Mesodermal cell (in vitro differentiated cells): ENCODE measurements at regions not wholly inside any gene's neighbourhood (a gene's known extent, or its start where the extent isn't known, plus 50 kb on each side); places are given as distances from the start of the nearest gene placed in this dataset.
A peak's percentile ranks its signal among the peaks of the same experiment; 100 is the strongest.
"Not testable (repeated sequence)": the region's sequence is repeated elsewhere in the genome, so short reads cannot be mapped to it uniquely, and the experiment has no call there.

Source experiments
- H3K27ac ChIP-seq: 2 replicates; pipeline ENCODE4 v1.7.0; 2013; ENCODE audit warnings: mild to moderate bottlenecking, low read depth, low read length, moderate library complexity; ENCODE audit not compliant: severe bottlenecking
- H3K36me3 ChIP-seq: 2 replicates; pipeline ENCODE4 v1.7.1; 2013; ENCODE audit warnings: mild to moderate bottlenecking, low read length, moderate library complexity; ENCODE audit not compliant: control insufficient read depth, insufficient read depth
- H3K4me1 ChIP-seq: one replicate; pipeline ENCODE4 v1.7.1; 2013; ENCODE audit warnings: mild to moderate bottlenecking, low read length; ENCODE audit not compliant: insufficient read depth, control insufficient read depth, poor library complexity, severe bottlenecking
- H3K4me3 ChIP-seq: 2 replicates; pipeline ENCODE4 v1.7.0; 2013; ENCODE audit warnings: low read length, control low read depth, mild to moderate bottlenecking; ENCODE audit not compliant: insufficient read depth, poor library complexity, severe bottlenecking; ENCODE audit errors: extremely low read depth
- H3K9me3 ChIP-seq: 2 replicates; pipeline ENCODE4 v1.7.1; 2013; ENCODE audit warnings: mild to moderate bottlenecking, low read length, moderate library complexity; ENCODE audit not compliant: control insufficient read depth
- WGBS, 2 experiments: methylation state at CpG; one replicate each; pipeline ENCODE4 v1.1.5; 2013; ENCODE audit warnings: missing lambda C conversion rate in 2 of 2; ENCODE audit not compliant: insufficient coverage in 2 of 2; 5-methylcytosine and 5-hydroxymethylcytosine counted together

- WGBS, 2 experiments = 79 to 88% methylated on average over 1 to 3 of the region's 3 CpGs
- Histone ChIP-seq H3K9me3 (no peaks in the 10 kb centered on the region), H3K27ac (no peak overlapping the region), H3K36me3 (no peaks in the 10 kb centered on the region), H3K4me1 (no peaks in the 10 kb centered on the region), H3K4me3 (no peak overlapping the region)
Measured at GRCh38 chr5:17413691-17414090, 84.3 kb upstream of the TAF11L2 start.

GRCh38 chr5:17415321-17415758 lies 82.7 kb upstream of the TAF11L2 start:
- Histone ChIP-seq H3K36me3 (no peaks in the 10 kb centered on the region), H3K4me3 (no peak overlapping the region), H3K4me1 (no peaks in the 10 kb centered on the region), H3K9me3 (no peaks in the 10 kb centered on the region), H3K27ac (peak overlapping the region; percentile 71)
- WGBS, 2 experiments = 42 to 51% methylated on average over 11 of the region's 13 CpGs

- H3K4me3 ChIP-seq, H3K4me1 ChIP-seq, H3K27ac ChIP-seq, H3K36me3 ChIP-seq, H3K9me3 ChIP-seq: not testable (repeated sequence)
- WGBS, 2 experiments = no CpG with 5 or more reads among the region's 4 CpGs
Measured at GRCh38 chr5:17416374-17416773, 81.7 kb upstream of the TAF11L2 start.

- Histone ChIP-seq H3K4me1 (no peaks in the 10 kb centered on the region), H3K36me3 (no peaks in the 10 kb centered on the region), H3K27ac (no peak overlapping the region), H3K9me3 (no peaks in the 10 kb centered on the region), H3K4me3 (no peak overlapping the region)
- 93 to 96% methylated on average over 12 of the region's 12 CpGs for WGBS, 2 experiments
Measured at GRCh38 chr5:17424674-17425073, 73.4 kb upstream of the TAF11L2 start.

GRCh38 chr5:17425385-17426070 lies 72.5 kb upstream of the TAF11L2 start:
- WGBS, 2 experiments = 60 to 93% methylated on average over 1 to 2 of the region's 8 CpGs
- Histone ChIP-seq H3K4me3 (no peak overlapping the region), H3K4me1 (no peaks in the 10 kb centered on the region), H3K27ac (no peak overlapping the region), H3K9me3 (no peaks in the 10 kb centered on the region), H3K36me3 (no peaks in the 10 kb centered on the region)

- Histone ChIP-seq H3K9me3 (no peaks in the 10 kb centered on the region), H3K27ac (no peak overlapping the region), H3K36me3 (no peaks in the 10 kb centered on the region), H3K4me3 (no peak overlapping the region), H3K4me1 (no peaks in the 10 kb centered on the region)
- 80% methylated on average over 1 of the region's 2 CpGs; no CpG with 5 or more reads in 1 of the 2 experiments for WGBS, 2 experiments
Measured at GRCh38 chr5:17426104-17426749, 71.8 kb upstream of the TAF11L2 start.

- Histone ChIP-seq H3K9me3 (no peaks in the 10 kb centered on the region), H3K4me3 (no peak overlapping the region), H3K4me1 (no peaks in the 10 kb centered on the region), H3K27ac (no peak overlapping the region), H3K36me3 (no peaks in the 10 kb centered on the region)
- WGBS, 2 experiments = 75 to 80% methylated on average over 5 to 6 of the region's 7 CpGs
Measured at GRCh38 chr5:17428176-17428800, 69.7 kb upstream of the TAF11L2 start.

GRCh38 chr5:17429353-17429752 lies 68.7 kb upstream of the TAF11L2 start:
- Histone ChIP-seq H3K4me3 (no peak overlapping the region), H3K36me3 (no peaks in the 10 kb centered on the region), H3K4me1 (no peaks in the 10 kb centered on the region), H3K27ac (no peak overlapping the region), H3K9me3 (no peaks in the 10 kb centered on the region)
- WGBS, 2 experiments = 80 to 93% methylated on average over 2 of the region's 4 CpGs

- H3K4me3 ChIP-seq = no peak overlapping the region
- H3K36me3 ChIP-seq = no peaks in the 10 kb centered on the region
- no peaks in the 10 kb centered on the region for H3K4me1 ChIP-seq
- H3K9me3 ChIP-seq = no peaks in the 10 kb centered on the region
- no peak overlapping the region for H3K27ac ChIP-seq
- 62 to 69% methylated on average over 3 to 5 of the region's 5 CpGs for WGBS, 2 experiments
Measured at GRCh38 chr5:17430241-17430640, 67.8 kb upstream of the TAF11L2 start.

- 98% methylated on average over 5 of the region's 8 CpGs for WGBS, 2 experiments
- no peaks in the 10 kb centered on the region for H3K36me3 ChIP-seq
- H3K27ac ChIP-seq = no peak overlapping the region
- H3K9me3 ChIP-seq = no peaks in the 10 kb centered on the region
- H3K4me1 ChIP-seq = no peaks in the 10 kb centered on the region
- H3K4me3 ChIP-seq = no peak overlapping the region
Measured at GRCh38 chr5:17431272-17432050, 66.6 kb upstream of the TAF11L2 start.
